Testis (tissue), 2 donors: ENCODE measurements at regions not wholly inside any gene's neighbourhood (a gene's known extent, or its start where the extent isn't known, plus 50 kb on each side); places are given as distances from the start of the nearest gene placed in this dataset.

Experiments used
- POLR2A ChIP-seq: fragments of 450-650 bp; IDR thresholded peaks from one replicate; pipeline ENCODE4 v1.6.1; 2017; ENCODE audit warnings: antibody characterized with exemption, mild to moderate bottlenecking, moderate library complexity
- TF ChIP-seq, protein P1 (sequence below), 3 experiments: fragments of 450-650 bp in 2 of 3; fragments of 200-600 bp in 1 of 3; sonication (generic) in 1 of 3; IDR thresholded peaks; one replicate each; pipeline ENCODE4 v1.5.1; 2016 to 2019; ENCODE audit warnings: antibody characterized with exemption in 3 of 3, mild to moderate bottlenecking in 2 of 3, moderate library complexity in 1 of 3

- no peak for TF ChIP-seq POLR2A
- TF ChIP-seq, protein P1, sequence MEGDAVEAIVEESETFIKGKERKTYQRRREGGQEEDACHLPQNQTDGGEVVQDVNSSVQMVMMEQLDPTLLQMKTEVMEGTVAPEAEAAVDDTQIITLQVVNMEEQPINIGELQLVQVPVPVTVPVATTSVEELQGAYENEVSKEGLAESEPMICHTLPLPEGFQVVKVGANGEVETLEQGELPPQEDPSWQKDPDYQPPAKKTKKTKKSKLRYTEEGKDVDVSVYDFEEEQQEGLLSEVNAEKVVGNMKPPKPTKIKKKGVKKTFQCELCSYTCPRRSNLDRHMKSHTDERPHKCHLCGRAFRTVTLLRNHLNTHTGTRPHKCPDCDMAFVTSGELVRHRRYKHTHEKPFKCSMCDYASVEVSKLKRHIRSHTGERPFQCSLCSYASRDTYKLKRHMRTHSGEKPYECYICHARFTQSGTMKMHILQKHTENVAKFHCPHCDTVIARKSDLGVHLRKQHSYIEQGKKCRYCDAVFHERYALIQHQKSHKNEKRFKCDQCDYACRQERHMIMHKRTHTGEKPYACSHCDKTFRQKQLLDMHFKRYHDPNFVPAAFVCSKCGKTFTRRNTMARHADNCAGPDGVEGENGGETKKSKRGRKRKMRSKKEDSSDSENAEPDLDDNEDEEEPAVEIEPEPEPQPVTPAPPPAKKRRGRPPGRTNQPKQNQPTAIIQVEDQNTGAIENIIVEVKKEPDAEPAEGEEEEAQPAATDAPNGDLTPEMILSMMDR (IDR thresholded peaks at IDR 0.05), result no peak
Measured at GRCh38 chr3:64852738-64853137, 164.9 kb upstream of the ADAMTS9 start.
